ENCODE measurements at regions not wholly inside any gene's neighbourhood (a gene's known extent, or its start where the extent isn't known, plus 50 kb on each side); places are given as distances from the start of the nearest gene placed in this dataset.

GRCh38 chr4:125518281-125518680 lies 203.5 kb downstream of the FAT4 start:
- TF ChIP-seq, protein P1, sequence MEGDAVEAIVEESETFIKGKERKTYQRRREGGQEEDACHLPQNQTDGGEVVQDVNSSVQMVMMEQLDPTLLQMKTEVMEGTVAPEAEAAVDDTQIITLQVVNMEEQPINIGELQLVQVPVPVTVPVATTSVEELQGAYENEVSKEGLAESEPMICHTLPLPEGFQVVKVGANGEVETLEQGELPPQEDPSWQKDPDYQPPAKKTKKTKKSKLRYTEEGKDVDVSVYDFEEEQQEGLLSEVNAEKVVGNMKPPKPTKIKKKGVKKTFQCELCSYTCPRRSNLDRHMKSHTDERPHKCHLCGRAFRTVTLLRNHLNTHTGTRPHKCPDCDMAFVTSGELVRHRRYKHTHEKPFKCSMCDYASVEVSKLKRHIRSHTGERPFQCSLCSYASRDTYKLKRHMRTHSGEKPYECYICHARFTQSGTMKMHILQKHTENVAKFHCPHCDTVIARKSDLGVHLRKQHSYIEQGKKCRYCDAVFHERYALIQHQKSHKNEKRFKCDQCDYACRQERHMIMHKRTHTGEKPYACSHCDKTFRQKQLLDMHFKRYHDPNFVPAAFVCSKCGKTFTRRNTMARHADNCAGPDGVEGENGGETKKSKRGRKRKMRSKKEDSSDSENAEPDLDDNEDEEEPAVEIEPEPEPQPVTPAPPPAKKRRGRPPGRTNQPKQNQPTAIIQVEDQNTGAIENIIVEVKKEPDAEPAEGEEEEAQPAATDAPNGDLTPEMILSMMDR (IDR thresholded peaks at IDR 0.05; ENCODE audit: low read depth, low read length), result no peak
- no peak for TF ChIP-seq EZH2phosphoT487 (IDR thresholded peaks at IDR 0.05; ENCODE audit: low read depth)
